Keratinocyte (primary cell): ENCODE measurements at regions not wholly inside any gene's neighbourhood (a gene's known extent, or its start where the extent isn't known, plus 50 kb on each side); places are given as distances from the start of the nearest gene placed in this dataset.

Experiments used
- EZH2 ChIP-seq: IDR thresholded peaks from one replicate; pipeline ENCODE4 v1.6.1; 2012; ENCODE audit warnings: inconsistent platforms, mild to moderate bottlenecking, low read length, moderate library complexity
- TF ChIP-seq, protein P1 (sequence below), 3 experiments: IDR thresholded peaks in 1 of 3; conservative IDR thresholded peaks in 1 of 3; optimal IDR thresholded peaks in 1 of 3; 2 replicates in 2 of 3; 3 replicates in 1 of 3; pipeline versions ENCODE3 to v1.5.1; 2011; ENCODE audit warnings: low read length in 3 of 3, mild to moderate bottlenecking in 3 of 3, moderate library complexity in 2 of 3, control low read depth in 1 of 3, inconsistent platforms in 1 of 3; ENCODE audit not compliant: insufficient read depth in 2 of 3; ENCODE audit errors: extremely low read depth in 1 of 3

DNA sequence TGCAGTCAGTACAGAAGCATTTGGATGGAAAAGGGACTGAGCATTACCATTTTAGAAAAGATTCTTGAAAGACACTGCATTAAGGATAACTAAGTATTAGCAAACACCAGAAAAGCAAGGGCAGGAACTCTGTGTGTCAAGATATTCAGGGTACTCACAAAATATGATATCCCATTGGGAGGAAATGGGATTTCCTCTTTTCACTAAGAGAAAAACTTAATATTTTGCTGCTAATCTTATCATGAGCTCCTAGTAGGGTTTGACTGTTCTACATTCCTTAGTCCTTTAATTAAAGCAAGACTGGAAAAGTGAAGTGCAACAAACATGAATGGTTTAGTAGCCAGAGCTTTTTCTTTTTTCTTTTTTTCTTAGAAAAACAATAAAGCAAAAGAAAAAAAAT is 305.9 kb upstream of the ADGRL4 start:
- no peak for TF ChIP-seq EZH2
- TF ChIP-seq, protein P1, sequence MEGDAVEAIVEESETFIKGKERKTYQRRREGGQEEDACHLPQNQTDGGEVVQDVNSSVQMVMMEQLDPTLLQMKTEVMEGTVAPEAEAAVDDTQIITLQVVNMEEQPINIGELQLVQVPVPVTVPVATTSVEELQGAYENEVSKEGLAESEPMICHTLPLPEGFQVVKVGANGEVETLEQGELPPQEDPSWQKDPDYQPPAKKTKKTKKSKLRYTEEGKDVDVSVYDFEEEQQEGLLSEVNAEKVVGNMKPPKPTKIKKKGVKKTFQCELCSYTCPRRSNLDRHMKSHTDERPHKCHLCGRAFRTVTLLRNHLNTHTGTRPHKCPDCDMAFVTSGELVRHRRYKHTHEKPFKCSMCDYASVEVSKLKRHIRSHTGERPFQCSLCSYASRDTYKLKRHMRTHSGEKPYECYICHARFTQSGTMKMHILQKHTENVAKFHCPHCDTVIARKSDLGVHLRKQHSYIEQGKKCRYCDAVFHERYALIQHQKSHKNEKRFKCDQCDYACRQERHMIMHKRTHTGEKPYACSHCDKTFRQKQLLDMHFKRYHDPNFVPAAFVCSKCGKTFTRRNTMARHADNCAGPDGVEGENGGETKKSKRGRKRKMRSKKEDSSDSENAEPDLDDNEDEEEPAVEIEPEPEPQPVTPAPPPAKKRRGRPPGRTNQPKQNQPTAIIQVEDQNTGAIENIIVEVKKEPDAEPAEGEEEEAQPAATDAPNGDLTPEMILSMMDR (optimal IDR thresholded peaks at IDR 0.05 in 1 of 3, IDR thresholded peaks at IDR 0.05 in 1 of 3, conservative IDR thresholded peaks at IDR 0.05 in 1 of 3; ENCODE audit: extremely low read depth in 1 of 3, insufficient read depth in 2 of 3, low read length in 3 of 3): no peak
